ENCODE measurements at regions not wholly inside any gene's neighbourhood (a gene's known extent, or its start where the extent isn't known, plus 50 kb on each side); places are given as distances from the start of the nearest gene placed in this dataset.

DNA sequence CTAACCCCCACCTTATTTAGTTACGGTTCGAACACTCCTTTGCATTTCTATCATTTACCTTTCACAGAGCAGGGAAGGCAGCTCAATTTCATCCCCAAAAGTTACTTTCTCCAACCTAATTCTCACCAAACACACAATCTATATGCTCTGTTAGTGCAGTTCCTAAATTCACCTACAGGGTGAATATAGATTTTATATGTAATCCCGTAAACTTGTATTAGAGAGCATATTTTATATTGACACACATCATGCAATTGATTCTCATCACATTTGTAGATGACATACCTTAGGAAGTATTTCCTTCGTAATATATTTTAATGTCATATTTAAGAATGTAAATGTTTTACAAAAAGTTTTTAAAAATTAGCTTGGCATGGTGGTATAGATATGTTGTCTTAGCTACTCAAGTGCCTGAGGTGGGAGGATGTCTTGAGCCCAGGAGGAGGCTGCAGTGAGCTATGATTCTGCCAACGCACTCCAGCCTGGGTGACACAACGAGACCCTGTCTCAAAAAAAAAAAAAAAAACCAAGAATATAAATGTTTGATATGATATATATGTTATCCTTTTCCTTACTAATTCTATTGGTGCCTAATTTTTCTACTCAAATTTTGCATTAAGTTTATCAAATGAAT lies 57.3 kb upstream of the TNFRSF19 start:
- TF ChIP-seq, protein P1, sequence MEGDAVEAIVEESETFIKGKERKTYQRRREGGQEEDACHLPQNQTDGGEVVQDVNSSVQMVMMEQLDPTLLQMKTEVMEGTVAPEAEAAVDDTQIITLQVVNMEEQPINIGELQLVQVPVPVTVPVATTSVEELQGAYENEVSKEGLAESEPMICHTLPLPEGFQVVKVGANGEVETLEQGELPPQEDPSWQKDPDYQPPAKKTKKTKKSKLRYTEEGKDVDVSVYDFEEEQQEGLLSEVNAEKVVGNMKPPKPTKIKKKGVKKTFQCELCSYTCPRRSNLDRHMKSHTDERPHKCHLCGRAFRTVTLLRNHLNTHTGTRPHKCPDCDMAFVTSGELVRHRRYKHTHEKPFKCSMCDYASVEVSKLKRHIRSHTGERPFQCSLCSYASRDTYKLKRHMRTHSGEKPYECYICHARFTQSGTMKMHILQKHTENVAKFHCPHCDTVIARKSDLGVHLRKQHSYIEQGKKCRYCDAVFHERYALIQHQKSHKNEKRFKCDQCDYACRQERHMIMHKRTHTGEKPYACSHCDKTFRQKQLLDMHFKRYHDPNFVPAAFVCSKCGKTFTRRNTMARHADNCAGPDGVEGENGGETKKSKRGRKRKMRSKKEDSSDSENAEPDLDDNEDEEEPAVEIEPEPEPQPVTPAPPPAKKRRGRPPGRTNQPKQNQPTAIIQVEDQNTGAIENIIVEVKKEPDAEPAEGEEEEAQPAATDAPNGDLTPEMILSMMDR (tag by site-specific recombination; IDR thresholded peaks at IDR 0.05), result no peak
- TF ChIP-seq, protein P2, sequence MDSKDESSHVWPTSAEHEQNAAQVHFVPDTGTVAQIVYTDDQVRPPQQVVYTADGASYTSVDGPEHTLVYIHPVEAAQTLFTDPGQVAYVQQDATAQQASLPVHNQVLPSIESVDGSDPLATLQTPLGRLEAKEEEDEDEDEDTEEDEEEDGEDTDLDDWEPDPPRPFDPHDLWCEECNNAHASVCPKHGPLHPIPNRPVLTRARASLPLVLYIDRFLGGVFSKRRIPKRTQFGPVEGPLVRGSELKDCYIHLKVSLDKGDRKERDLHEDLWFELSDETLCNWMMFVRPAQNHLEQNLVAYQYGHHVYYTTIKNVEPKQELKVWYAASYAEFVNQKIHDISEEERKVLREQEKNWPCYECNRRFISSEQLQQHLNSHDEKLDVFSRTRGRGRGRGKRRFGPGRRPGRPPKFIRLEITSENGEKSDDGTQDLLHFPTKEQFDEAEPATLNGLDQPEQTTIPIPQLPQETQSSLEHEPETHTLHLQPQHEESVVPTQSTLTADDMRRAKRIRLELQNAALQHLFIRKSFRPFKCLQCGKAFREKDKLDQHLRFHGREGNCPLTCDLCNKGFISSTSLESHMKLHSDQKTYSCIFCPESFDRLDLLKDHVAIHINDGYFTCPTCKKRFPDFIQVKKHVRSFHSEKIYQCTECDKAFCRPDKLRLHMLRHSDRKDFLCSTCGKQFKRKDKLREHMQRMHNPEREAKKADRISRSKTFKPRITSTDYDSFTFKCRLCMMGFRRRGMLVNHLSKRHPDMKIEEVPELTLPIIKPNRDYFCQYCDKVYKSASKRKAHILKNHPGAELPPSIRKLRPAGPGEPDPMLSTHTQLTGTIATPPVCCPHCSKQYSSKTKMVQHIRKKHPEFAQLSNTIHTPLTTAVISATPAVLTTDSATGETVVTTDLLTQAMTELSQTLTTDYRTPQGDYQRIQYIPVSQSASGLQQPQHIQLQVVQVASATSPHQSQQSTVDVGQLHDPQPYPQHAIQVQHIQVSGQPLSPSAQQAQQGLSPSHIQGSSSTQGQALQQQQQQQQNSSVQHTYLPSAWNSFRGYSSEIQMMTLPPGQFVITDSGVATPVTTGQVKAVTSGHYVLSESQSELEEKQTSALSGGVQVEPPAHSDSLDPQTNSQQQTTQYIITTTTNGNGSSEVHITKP (tag by site-specific recombination; IDR thresholded peaks at IDR 0.05), result no peak
- TF ChIP-seq ZBTB7A (tag by site-specific recombination; IDR thresholded peaks at IDR 0.05; ENCODE audit: low read depth), result no peak

Data from HEK293 (cell line).